K562 (cell line): ENCODE measurements at regions not wholly inside any gene's neighbourhood (a gene's known extent, or its start where the extent isn't known, plus 50 kb on each side); places are given as distances from the start of the nearest gene placed in this dataset.

Experiments used
- ATAC-seq: fragments of 200-7000 bp; cut with Tn5 transposase; 3 replicates; pipeline ENCODE4 v1.9.1; 2020; ENCODE audit warnings: moderate library complexity
- BruUV-seq: library from RNA; stranded (reverse); fragments of 400-500 nt; replicated peaks from 2 replicates; lab custom pipeline; 2021; lab: Mats Ljungman, UMichigan
- CTCF ChIA-PET: fragments of 300-600 bp; formaldehyde crosslinking; extraction: SDS; loops from one replicate; lab custom pipeline; 2021; ENCODE audit warnings: low intra/inter-chr PET ratio; lab: Yijun Ruan, JAX
- POLR2A ChIA-PET: fragments of 300-600, 350-650 bp; sonication (Branson Sonifier 250); formaldehyde crosslinking; extraction: SDS; loops from one replicate; lab custom pipeline; 2021; ENCODE audit warnings: antibody characterized with exemption, inconsistent platforms; lab: Yijun Ruan, JAX
- DNase-seq, 4 experiments: peaks; one replicate each; pipeline versions ENCODE4 v3.0.0 to v3.0.0-alpha.2; 2011 to 2018; ENCODE audit warnings: low spot score in 3 of 4, mixed read lengths in 3 of 4; ENCODE audit errors: extremely low read depth in 1 of 4
- FAIRE-seq: peaks from 2 replicates; lab custom pipeline; 2011; peaks lifted over from hg19 to GRCh38; lab: Jason Lieb, UNC
- H2AFZ ChIP-seq: 2 replicates; pipeline ENCODE4 v1.6.0; 2011; ENCODE audit warnings: low read depth, low read length, control low read depth, inconsistent platforms
- H3K27ac ChIP-seq: fragments of 200-600 bp; 3 replicates; pipeline ENCODE4 v1.8.0; 2011; ENCODE audit warnings: low read depth, mild to moderate bottlenecking, control low read depth, inconsistent platforms, low read length, moderate library complexity, mixed read lengths; ENCODE audit errors: extremely low read depth
- H3K27me3 ChIP-seq, 2 experiments: fragments of 300-600 bp in 1 of 2; 2 replicates in 1 of 2; 3 replicates in 1 of 2; pipeline versions ENCODE4 v1.6.0 to v1.8.0; 2011; ENCODE audit warnings: inconsistent platforms in 2 of 2, low read length in 2 of 2, mild to moderate bottlenecking in 1 of 2, mixed read lengths in 1 of 2, moderate library complexity in 1 of 2; ENCODE audit not compliant: control insufficient read depth in 2 of 2, insufficient read depth in 2 of 2
- H3K36me3 ChIP-seq: fragments of 300-600 bp; 3 replicates; pipeline ENCODE4 v1.8.0; 2011; ENCODE audit warnings: mild to moderate bottlenecking, low read length, inconsistent platforms; ENCODE audit not compliant: control insufficient read depth, insufficient read depth
- H3K4me1 ChIP-seq, 2 experiments: fragments of 200-600 bp in 1 of 2; replicated peaks in 1 of 2; 2 replicates in 1 of 2; 3 replicates in 1 of 2; pipeline versions ENCODE4 v1.5.1 to v1.8.0; 2011; ENCODE audit warnings: inconsistent platforms in 2 of 2, low read length in 2 of 2, mild to moderate bottlenecking in 1 of 2, mixed read lengths in 1 of 2, moderate library complexity in 1 of 2; ENCODE audit not compliant: control insufficient read depth in 2 of 2, insufficient read depth in 2 of 2
- H3K4me2 ChIP-seq: 2 replicates; pipeline ENCODE4 v1.6.1; 2011; ENCODE audit warnings: low read length, control low read depth, inconsistent platforms, mixed read lengths; ENCODE audit not compliant: insufficient read depth
- H3K4me3 ChIP-seq: fragments of 200-600 bp; sonication (generic), shearing (Covaris generic); 2 replicates; pipeline ENCODE4 v1.5.1; 2016; ENCODE audit warnings: control low read depth, inconsistent platforms
- H3K79me2 ChIP-seq: fragments of 200-600 bp; 3 replicates; pipeline ENCODE4 v1.8.0; 2011; ENCODE audit warnings: low read length, inconsistent platforms; ENCODE audit not compliant: control insufficient read depth, insufficient read depth
- H3K9ac ChIP-seq, 2 experiments: 2 replicates each; pipeline versions ENCODE4 v1.6.0 to v1.6.1; 2011; ENCODE audit warnings: low read depth in 2 of 2, low read length in 2 of 2, control low read depth in 1 of 2, inconsistent platforms in 1 of 2, mild to moderate bottlenecking in 1 of 2, mixed read lengths in 1 of 2; ENCODE audit not compliant: insufficient read depth in 1 of 2
- H3K9me1 ChIP-seq: one replicate; pipeline ENCODE4 v1.6.0; 2011; ENCODE audit warnings: inconsistent platforms, mild to moderate bottlenecking, low read length, moderate library complexity; ENCODE audit not compliant: control insufficient read depth, insufficient read depth
- H3K9me3 ChIP-seq: replicated peaks from 2 replicates; pipeline ENCODE4 v1.5.1; 2011; ENCODE audit warnings: low read depth, low read length, inconsistent platforms; ENCODE audit not compliant: control insufficient read depth, insufficient read depth
- H4K20me1 ChIP-seq: replicated peaks from 2 replicates; pipeline ENCODE4 v1.6.1; 2011; ENCODE audit warnings: low read length, inconsistent platforms, mixed read lengths; ENCODE audit not compliant: control insufficient read depth, insufficient read depth
- BRF2 ChIP-seq: IDR thresholded peaks from 3 replicates; pipeline ENCODE4 v1.6.1; 2011; ENCODE audit warnings: borderline replicate concordance, mild to moderate bottlenecking; ENCODE audit not compliant: insufficient read length, insufficient read depth
- GTF2E2 ChIP-seq: fragments of 200-800 bp; sonication (Bioruptor generic); IDR thresholded peaks from 2 replicates; pipeline ENCODE4 v1.6.1; 2016; ENCODE audit warnings: missing genetic modification characterization, missing compliant biosample characterization
- NFXL1 ChIP-seq: fragments of 450-650 bp; formaldehyde crosslinking; IDR thresholded peaks from 2 replicates; pipeline ENCODE4 v1.4.0; 2021; ENCODE audit warnings: mild to moderate bottlenecking
- PKNOX1 ChIP-seq: fragments of 450-650 bp; IDR thresholded peaks from 2 replicates; pipeline ENCODE4 v1.6.1; 2016
- RBM15 ChIP-seq: fragments of 200-400 bp; formaldehyde crosslinking; IDR thresholded peaks from 2 replicates; pipeline ENCODE4 v1.6.1; 2018; ENCODE audit warnings: mild to moderate bottlenecking, low read length, moderate library complexity; ENCODE audit not compliant: insufficient read depth
- ZNF212 ChIP-seq: fragments of 450-650 bp; formaldehyde crosslinking; IDR thresholded peaks from 2 replicates; pipeline ENCODE4 v1.4.0; 2020; ENCODE audit warnings: mild to moderate bottlenecking
- ZSCAN32 ChIP-seq: fragments of 450-650 bp; formaldehyde crosslinking; IDR thresholded peaks from 2 replicates; pipeline ENCODE4 v1.4.0; 2020; ENCODE audit warnings: mild to moderate bottlenecking, moderate library complexity
- WGBS: fragments of 100-300 bp; shearing (Covaris generic); methylation state at CpG from one replicate; pipeline ENCODE4 v1.1.6; 2016; ENCODE audit warnings: low coverage, mixed read lengths; ENCODE audit not compliant: insufficient coverage; ENCODE audit errors: missing lambda C conversion rate; 5-methylcytosine and 5-hydroxymethylcytosine counted together
- in situ Hi-C: fragments of 300-500 bp; cut with MboI; formaldehyde crosslinking; loops from 4 replicates; pipeline ENCODE4 v1.15.0; 2018; ENCODE audit warnings: inconsistent platforms, mixed read lengths
- intact Hi-C: fragments of 100-400 bp; cut with micrococcal nuclease; formaldehyde crosslinking; loops from 2 replicates; pipeline ENCODE4 v1.14.2; 2022

DNA sequence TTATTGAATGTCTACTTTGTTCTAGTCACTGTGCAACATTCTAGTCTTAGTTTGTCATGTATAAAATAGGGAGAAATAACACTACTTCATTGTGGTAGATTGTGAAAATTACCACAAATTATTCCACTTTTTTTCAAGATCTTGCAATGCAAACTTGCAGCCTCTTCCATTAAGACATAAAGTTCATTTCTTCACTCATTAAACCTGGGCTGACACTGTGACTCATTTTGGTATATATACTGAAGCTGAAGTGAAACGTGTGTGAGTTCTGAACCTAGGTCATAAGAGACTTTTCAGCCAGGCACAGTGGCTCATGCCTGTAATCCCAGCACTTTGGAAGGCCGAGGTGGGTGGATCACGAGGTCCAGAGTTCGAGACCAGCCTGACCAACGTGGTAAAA lies 329.0 kb downstream of the BCKDHB start:
- Histone ChIP-seq H3K4me2 (no peak overlapping the region), H3K9ac (no peak overlapping the region), H3K4me3 (no peak overlapping the region), H3K4me1 (no peaks in the 10 kb centered on the region), H3K27me3 (no peaks in the 10 kb centered on the region), H3K9me3 (no peaks in the 10 kb centered on the region), H4K20me1 (no peaks in the 10 kb centered on the region), H3K79me2 (no peaks in the 10 kb centered on the region), H3K27ac (no peak overlapping the region), H3K36me3 (no peaks in the 10 kb centered on the region), H2AFZ (no peak overlapping the region), H3K9me1 (no peaks in the 10 kb centered on the region)
- intact Hi-C loops (no loop called here), in situ Hi-C loops (no loop called here)
- no peak for ATAC-seq
- FAIRE-seq, result no peak
- POLR2A ChIA-PET, result no interaction called here
- DNase-seq, result no peak
- no TSS peak for BruUV-seq
- TF ChIP-seq RBM15 (no peak), GTF2E2 (tag) (no peak)
- 0% methylated on average over 5 of the region's 5 CpGs for WGBS
- CTCF ChIA-PET, result no interaction called here

DNA sequence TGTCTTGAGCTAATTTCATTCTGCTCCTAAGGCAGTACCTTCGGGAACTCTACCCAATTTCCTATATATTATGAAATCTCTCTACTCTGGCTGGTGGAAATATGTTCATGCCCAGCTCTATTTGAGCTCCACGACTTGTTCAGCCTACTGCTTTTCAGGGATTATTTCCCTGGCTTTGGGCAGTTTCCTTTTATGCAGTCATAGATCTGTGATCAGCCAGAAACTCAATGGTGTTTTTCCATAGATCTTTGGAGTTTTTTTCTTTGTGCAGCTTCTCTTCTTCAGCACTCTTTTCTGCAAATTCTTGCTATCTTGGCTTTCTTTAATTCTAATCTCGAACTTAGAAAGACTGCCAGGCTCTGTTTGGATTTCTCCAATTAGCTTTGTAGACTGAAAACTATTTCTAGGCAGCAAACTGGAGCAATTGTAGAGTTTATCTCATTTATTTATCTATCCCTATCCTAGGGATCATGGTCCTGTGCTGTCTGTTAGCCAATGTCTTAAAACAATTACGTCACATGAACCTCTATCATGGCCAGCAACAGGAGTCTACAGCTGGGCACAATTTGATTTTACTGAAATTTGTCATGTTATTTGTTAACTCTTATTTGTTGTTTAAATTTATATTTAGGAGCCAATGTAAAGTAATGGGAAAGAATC lies 328.4 kb downstream of the BCKDHB start:
- Histone ChIP-seq H4K20me1 (no peaks in the 10 kb centered on the region), H3K27me3 (no peaks in the 10 kb centered on the region), H3K27ac (no peak overlapping the region), H3K79me2 (no peaks in the 10 kb centered on the region), H2AFZ (no peak overlapping the region), H3K9me3 (no peaks in the 10 kb centered on the region), H3K9ac (no peak overlapping the region)
- POLR2A ChIA-PET, result no interaction called here
- no peak for FAIRE-seq
- BruUV-seq, result no TSS peak
- intact Hi-C loops, result no loop called here
- TF ChIP-seq ZNF212 (CRISPR knock-in tag), result no peak
- no peak for TF ChIP-seq NFXL1 (CRISPR knock-in tag)
- TF ChIP-seq PKNOX1, result no peak
- TF ChIP-seq ZSCAN32 (CRISPR knock-in tag), result no peak
- TF ChIP-seq BRF2, result no peak
- TF ChIP-seq, all 486 proteins: peak for 0
- no peak for DNase-seq
- Histone ChIP-seq H3K36me3 (no peaks in the 10 kb centered on the region), H3K4me2 (no peak overlapping the region), H3K4me3 (no peak overlapping the region), H3K9me1 (no peaks in the 10 kb centered on the region), H3K4me1 (no peaks in the 10 kb centered on the region)
- in situ Hi-C loops, result no loop called here
- WGBS, result 0% methylated on average over 4 of the region's 4 CpGs
- CTCF ChIA-PET, result no interaction called here
- no peak for ATAC-seq
